Peyer's patch (tissue), 4 donors: ENCODE measurements at regions not wholly inside any gene's neighbourhood (a gene's known extent, or its start where the extent isn't known, plus 50 kb on each side); places are given as distances from the start of the nearest gene placed in this dataset.

ENCODE experiments used
- POLR2A ChIP-seq, 2 donors: fragments of 450-650 bp; IDR thresholded peaks; one replicate each; pipeline ENCODE4 v1.5.1; 2017; ENCODE audit warnings: antibody characterized with exemption in 2 of 2, mild to moderate bottlenecking in 2 of 2, moderate library complexity in 2 of 2
- TF ChIP-seq, protein P1 (sequence below), 6 experiments: fragments of 450-650 bp in 4 of 6; fragments of 200-600 bp in 2 of 6; sonication (generic) in 1 of 6; IDR thresholded peaks; one replicate each; pipeline ENCODE4 v1.5.1; 2017 to 2019; ENCODE audit warnings: antibody characterized with exemption in 6 of 6, mild to moderate bottlenecking in 3 of 6, moderate library complexity in 1 of 6

DNA sequence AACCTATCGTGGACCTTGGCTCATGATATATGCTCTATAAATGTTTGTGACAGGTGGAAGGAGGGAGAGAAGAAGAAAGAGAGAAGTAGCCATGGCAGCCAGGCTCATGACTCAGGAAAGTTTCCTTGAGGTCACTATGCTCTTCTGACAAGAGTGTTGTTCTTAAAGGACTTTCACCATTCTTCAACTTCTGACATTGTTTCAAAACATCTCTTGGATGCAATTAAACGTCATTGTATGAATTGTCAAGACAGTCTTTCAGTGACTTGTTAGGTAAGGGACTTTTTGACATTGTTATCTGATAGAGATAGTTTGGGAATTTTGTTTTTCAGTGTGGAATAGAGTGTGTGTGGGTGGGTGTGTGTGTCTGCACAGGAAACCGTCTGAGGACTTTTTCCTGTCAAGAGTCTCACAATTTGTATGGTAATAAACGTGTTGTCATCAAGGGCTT, 617.0 kb downstream of the MID1IP1 start:
- TF ChIP-seq, protein P1, sequence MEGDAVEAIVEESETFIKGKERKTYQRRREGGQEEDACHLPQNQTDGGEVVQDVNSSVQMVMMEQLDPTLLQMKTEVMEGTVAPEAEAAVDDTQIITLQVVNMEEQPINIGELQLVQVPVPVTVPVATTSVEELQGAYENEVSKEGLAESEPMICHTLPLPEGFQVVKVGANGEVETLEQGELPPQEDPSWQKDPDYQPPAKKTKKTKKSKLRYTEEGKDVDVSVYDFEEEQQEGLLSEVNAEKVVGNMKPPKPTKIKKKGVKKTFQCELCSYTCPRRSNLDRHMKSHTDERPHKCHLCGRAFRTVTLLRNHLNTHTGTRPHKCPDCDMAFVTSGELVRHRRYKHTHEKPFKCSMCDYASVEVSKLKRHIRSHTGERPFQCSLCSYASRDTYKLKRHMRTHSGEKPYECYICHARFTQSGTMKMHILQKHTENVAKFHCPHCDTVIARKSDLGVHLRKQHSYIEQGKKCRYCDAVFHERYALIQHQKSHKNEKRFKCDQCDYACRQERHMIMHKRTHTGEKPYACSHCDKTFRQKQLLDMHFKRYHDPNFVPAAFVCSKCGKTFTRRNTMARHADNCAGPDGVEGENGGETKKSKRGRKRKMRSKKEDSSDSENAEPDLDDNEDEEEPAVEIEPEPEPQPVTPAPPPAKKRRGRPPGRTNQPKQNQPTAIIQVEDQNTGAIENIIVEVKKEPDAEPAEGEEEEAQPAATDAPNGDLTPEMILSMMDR (IDR thresholded peaks at IDR 0.05) = no peak
- TF ChIP-seq POLR2A (IDR thresholded peaks at IDR 0.05) = no peak
